Psoas muscle (tissue), 7 donors: ENCODE measurements at regions not wholly inside any gene's neighbourhood (a gene's known extent, or its start where the extent isn't known, plus 50 kb on each side); places are given as distances from the start of the nearest gene placed in this dataset.

Experiments
- ATAC-seq, 4 donors: fragments of 200-7000 bp; cut with Tn5 transposase; one replicate each; pipeline ENCODE4 v1.9.1; 2020; ENCODE audit warnings: moderate library complexity in 3 of 4, mild to moderate bottlenecking in 2 of 4
- DNase-seq, 2 donors: peaks; one replicate each; pipeline ENCODE4 v3.0.0-alpha.2; 2020
- H3K27ac ChIP-seq: fragments of 200-600 bp; one replicate; pipeline ENCODE4 v1.8.0; 2022
- H3K27me3 ChIP-seq, 3 donors: fragments of 200-600 bp in 1 of 3; one replicate each; pipeline versions ENCODE4 v1.6.1 to v1.8.0; 2013 to 2022; ENCODE audit warnings: low read length in 2 of 3, mild to moderate bottlenecking in 2 of 3, moderate library complexity in 1 of 3; ENCODE audit not compliant: insufficient read depth in 3 of 3
- H3K36me3 ChIP-seq, 2 donors: fragments of 200-600 bp in 1 of 2; one replicate each; pipeline versions ENCODE4 v1.6.1 to v1.8.0; 2013 to 2022; ENCODE audit warnings: low read depth in 1 of 2, mild to moderate bottlenecking in 1 of 2, moderate library complexity in 1 of 2; ENCODE audit not compliant: insufficient read depth in 1 of 2
- H3K4me1 ChIP-seq: fragments of 200-600 bp; one replicate; pipeline ENCODE4 v1.8.0; 2022
- H3K4me3 ChIP-seq: fragments of 200-600 bp; one replicate; pipeline ENCODE4 v1.8.0; 2022; ENCODE audit warnings: mild to moderate bottlenecking
- H3K9me3 ChIP-seq: fragments of 200-600 bp; one replicate; pipeline ENCODE4 v1.8.0; 2022
- WGBS, 3 donors: extraction: QIAGEN DNeasy Blood & Tissue Kit; methylation state at CpG; one replicate each; pipeline versions ENCODE4 v1.1.6 to v1.1.7; 2013; 5-methylcytosine and 5-hydroxymethylcytosine counted together
- intact Hi-C, 2 donors: fragments of 100-400 bp; cut with DNase I; formaldehyde crosslinking; loops; one replicate each; pipeline versions ENCODE4 v1.11.0 to v1.14.2; 2022
- TF ChIP-seq, protein P1 (sequence below): fragments of 200-600 bp; IDR thresholded peaks from one replicate; pipeline ENCODE4 v1.8.0; 2022; ENCODE audit warnings: antibody characterized with exemption
- donor health status: healthy with polysubstance abuse.
- donor health status: DM: no; HTN: no; CAD: no; lungs with moderate emphysema.
- donor health status: Bipolar disorder and iron deficiency.
- donor health status: healthy.
- donor health status: DM: yes; HTN: yes; CAD: no.
- donor health status: DM: no; HTN: no; CAD: no.
- donor health status: DM: yes; HTN: yes; CAD: no.

DNA sequence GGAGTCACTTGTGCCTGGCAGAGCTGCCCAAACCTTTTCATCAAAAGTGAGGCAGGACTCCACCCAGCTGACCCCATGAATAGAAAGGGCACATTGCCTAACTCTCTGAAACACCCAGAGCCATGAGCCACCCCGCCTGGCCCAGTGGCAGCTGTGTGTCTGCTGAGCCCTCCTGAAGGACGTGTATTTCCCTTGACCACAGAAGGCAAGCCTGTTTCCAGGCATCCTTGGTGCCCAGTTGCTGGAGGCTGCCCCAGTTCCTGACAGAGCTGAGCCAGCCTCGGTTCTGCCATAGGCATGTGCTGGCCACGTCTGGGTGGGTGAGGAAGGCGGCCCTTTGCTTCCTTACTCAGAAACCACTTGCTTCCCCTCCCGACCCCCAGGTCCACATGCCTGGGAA, 124.7 kb upstream of the GLI2 start:
- Histone ChIP-seq H3K27me3 (peaks cover 0 to 9% (median 0%) of the 10 kb centered on the region in 3 donors), H3K27ac (no peak overlapping the region), H3K4me1 (no peaks in the 10 kb centered on the region), H3K4me3 (no peak overlapping the region), H3K9me3 (no peaks in the 10 kb centered on the region), H3K36me3 (no peaks in the 10 kb centered on the region)
- 68 to 83% (median 72%) methylated on average over 6 of the region's 6 CpGs for WGBS, 3 donors
- TF ChIP-seq, protein P1, sequence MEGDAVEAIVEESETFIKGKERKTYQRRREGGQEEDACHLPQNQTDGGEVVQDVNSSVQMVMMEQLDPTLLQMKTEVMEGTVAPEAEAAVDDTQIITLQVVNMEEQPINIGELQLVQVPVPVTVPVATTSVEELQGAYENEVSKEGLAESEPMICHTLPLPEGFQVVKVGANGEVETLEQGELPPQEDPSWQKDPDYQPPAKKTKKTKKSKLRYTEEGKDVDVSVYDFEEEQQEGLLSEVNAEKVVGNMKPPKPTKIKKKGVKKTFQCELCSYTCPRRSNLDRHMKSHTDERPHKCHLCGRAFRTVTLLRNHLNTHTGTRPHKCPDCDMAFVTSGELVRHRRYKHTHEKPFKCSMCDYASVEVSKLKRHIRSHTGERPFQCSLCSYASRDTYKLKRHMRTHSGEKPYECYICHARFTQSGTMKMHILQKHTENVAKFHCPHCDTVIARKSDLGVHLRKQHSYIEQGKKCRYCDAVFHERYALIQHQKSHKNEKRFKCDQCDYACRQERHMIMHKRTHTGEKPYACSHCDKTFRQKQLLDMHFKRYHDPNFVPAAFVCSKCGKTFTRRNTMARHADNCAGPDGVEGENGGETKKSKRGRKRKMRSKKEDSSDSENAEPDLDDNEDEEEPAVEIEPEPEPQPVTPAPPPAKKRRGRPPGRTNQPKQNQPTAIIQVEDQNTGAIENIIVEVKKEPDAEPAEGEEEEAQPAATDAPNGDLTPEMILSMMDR = no peak
- DNase-seq = peak in 1 of 2 donors; percentile 38
- intact Hi-C loops = no loop called here
- ATAC-seq = no peak

DNA sequence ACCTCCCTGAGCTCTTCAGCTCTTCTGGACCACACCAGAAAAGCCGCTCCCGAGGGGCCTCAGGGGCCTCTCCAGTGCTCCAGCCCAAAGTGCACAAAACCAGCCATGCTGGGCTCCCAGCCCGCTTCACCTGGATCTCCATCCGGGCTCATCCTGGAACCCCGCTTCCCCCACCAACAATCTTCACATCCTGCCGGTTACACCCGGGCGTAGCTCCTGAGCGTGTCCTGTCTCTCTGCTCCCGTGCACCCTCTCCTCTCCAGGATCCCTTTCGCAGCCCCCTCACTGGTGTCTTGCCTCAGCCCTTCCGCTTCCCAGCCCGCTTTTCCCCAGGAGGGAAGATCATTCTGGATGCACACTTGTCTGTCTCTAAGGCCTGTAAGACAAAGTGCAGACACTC, 123.7 kb upstream of the GLI2 start:
- Histone ChIP-seq H3K27me3 (peaks cover 0 to 5% (median 0%) of the 10 kb centered on the region in 3 donors), H3K36me3 (no peaks in the 10 kb centered on the region), H3K4me3 (no peak overlapping the region), H3K4me1 (peaks cover 6% of the 10 kb centered on the region), H3K9me3 (no peaks in the 10 kb centered on the region), H3K27ac (no peak overlapping the region)
- TF ChIP-seq, protein P1 = no peak
- ATAC-seq = no peak
- 78 to 85% (median 80%) methylated on average over 13 of the region's 13 CpGs for WGBS, 3 donors
- peak in 1 of 2 donors; percentile 29 for DNase-seq
- intact Hi-C loops = no loop called here

DNA sequence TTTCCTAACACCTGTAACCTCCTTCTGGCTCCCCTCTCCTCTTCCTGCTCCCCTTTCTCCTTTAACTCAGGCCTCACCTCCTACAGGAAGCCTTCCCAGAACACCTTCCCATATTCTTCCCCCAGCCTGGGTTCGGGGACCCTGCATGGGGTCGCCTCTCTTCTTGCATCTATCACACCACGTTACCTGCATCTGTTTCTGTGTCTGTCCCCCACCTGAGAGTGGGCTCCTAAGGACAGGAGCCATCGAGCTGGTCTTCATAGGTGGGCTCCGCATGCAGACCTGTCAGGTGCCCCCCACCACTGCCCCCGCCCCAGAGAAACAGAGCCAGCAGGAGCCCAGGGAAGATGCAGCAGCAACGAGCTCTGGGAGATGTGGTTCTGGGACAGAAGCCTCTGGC, 123.2 kb upstream of the GLI2 start:
- ATAC-seq = no peak
- Histone ChIP-seq H3K36me3 (no peaks in the 10 kb centered on the region), H3K27me3 (peaks cover 0 to 5% (median 0%) of the 10 kb centered on the region in 3 donors), H3K9me3 (no peaks in the 10 kb centered on the region), H3K4me3 (no peak overlapping the region), H3K4me1 (peaks cover 6% of the 10 kb centered on the region), H3K27ac (no peak overlapping the region)
- WGBS, 3 donors = 94 to 96% (median 95%) methylated on average over 7 of the region's 7 CpGs
- TF ChIP-seq, protein P1 = no peak
- DNase-seq = peak in 1 of 2 donors; percentile 22
- intact Hi-C loops = no loop called here

DNA sequence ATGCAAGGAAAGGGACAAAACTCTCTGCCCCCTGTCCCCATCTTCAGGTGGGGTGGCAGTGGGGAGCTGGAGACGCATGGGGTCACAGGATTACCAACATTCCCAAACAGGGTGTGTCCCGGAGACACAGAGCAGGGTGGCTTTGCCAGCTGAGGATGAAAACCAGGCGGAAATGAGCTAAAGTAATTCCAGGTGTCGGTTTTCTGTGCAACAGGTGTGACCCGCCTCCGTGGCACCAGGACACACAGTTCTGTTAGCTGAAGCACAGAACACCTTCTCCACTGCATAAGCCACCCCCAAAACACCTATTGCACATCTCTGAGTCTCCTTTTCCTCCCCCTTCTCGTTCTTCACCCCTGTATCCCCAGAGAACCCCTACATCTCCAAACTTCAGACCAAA, 122.7 kb upstream of the GLI2 start:
- Histone ChIP-seq H3K9me3 (no peaks in the 10 kb centered on the region), H3K27me3 (peaks cover 0 to 5% (median 0%) of the 10 kb centered on the region in 3 donors), H3K27ac (no peak overlapping the region), H3K36me3 (no peaks in the 10 kb centered on the region), H3K4me3 (no peak overlapping the region), H3K4me1 (peaks cover 6% of the 10 kb centered on the region)
- WGBS, 3 donors = 86 to 88% (median 86%) methylated on average over 7 of the region's 7 CpGs
- DNase-seq = no peak
- TF ChIP-seq, protein P1 = no peak
- intact Hi-C loops = no loop called here
- ATAC-seq = no peak
